NCI-H1092 (cell line): ENCODE measurements at regions not wholly inside any gene's neighbourhood (a gene's known extent, or its start where the extent isn't known, plus 50 kb on each side); places are given as distances from the start of the nearest gene placed in this dataset.
"Not testable (repeated sequence)": the region's sequence is repeated elsewhere in the genome, so short reads cannot be mapped to it uniquely, and the experiment has no call there.

Source experiments
- DNase-seq: peaks from one replicate; lab custom pipeline; 2025; lab: John Stamatoyannopoulos, UW

GRCh38 chr4:138393886-138394610, 151.9 kb upstream of the SLC7A11 start:
- no peak for DNase-seq

GRCh38 chr4:138392751-138393308, 150.7 kb upstream of the SLC7A11 start:
- no peak for DNase-seq

- no peak for DNase-seq
Measured at GRCh38 chr4:138389976-138390685, 148.0 kb upstream of the SLC7A11 start.

GRCh38 chr4:138374947-138375346, 132.8 kb upstream of the SLC7A11 start:
- DNase-seq, result no peak

- DNase-seq, result no peak
Measured at GRCh38 chr4:138367942-138368341, 125.8 kb upstream of the SLC7A11 start.

- not testable (repeated sequence) for DNase-seq
Measured at GRCh38 chr4:138352446-138352845, 110.3 kb upstream of the SLC7A11 start.

GRCh38 chr4:138348055-138348454, 105.9 kb upstream of the SLC7A11 start:
- DNase-seq, result no peak

GRCh38 chr4:138347561-138347960, 105.4 kb upstream of the SLC7A11 start:
- no peak for DNase-seq

- DNase-seq, result no peak
Measured at GRCh38 chr4:138344851-138345250, 102.7 kb upstream of the SLC7A11 start.

GRCh38 chr4:138344054-138344453, 101.9 kb upstream of the SLC7A11 start:
- no peak for DNase-seq

GRCh38 chr4:138341739-138342415, 99.7 kb upstream of the SLC7A11 start:
- DNase-seq, result no peak

- DNase-seq, result no peak
Measured at GRCh38 chr4:138338840-138339239, 96.7 kb upstream of the SLC7A11 start.

- not testable (repeated sequence) for DNase-seq
Measured at GRCh38 chr4:138338222-138338621, 96.1 kb upstream of the SLC7A11 start.

GRCh38 chr4:138334346-138335016, 92.3 kb upstream of the SLC7A11 start:
- no peak for DNase-seq

- not testable (repeated sequence) for DNase-seq
Measured at GRCh38 chr4:138332415-138332814, 90.3 kb upstream of the SLC7A11 start.

GRCh38 chr4:138330531-138330930, 88.4 kb upstream of the SLC7A11 start:
- no peak for DNase-seq

GRCh38 chr4:138329506-138330070, 87.4 kb upstream of the SLC7A11 start:
- DNase-seq, result no peak

GRCh38 chr4:138327338-138327737, 85.2 kb upstream of the SLC7A11 start:
- no peak for DNase-seq

- DNase-seq, result no peak
Measured at GRCh38 chr4:138320831-138321230, 78.7 kb upstream of the SLC7A11 start.

GRCh38 chr4:138320030-138320429, 77.9 kb upstream of the SLC7A11 start:
- DNase-seq, result no peak

GRCh38 chr4:138317175-138317748, 75.1 kb upstream of the SLC7A11 start:
- no peak for DNase-seq
